Testis (tissue), 2 donors: ENCODE measurements at regions not wholly inside any gene's neighbourhood (a gene's known extent, or its start where the extent isn't known, plus 50 kb on each side); places are given as distances from the start of the nearest gene placed in this dataset.

Experiments
- DNase-seq: peaks from one replicate; pipeline ENCODE4 v3.0.0-alpha.2; 2019
- H3K27ac ChIP-seq, 2 donors: fragments of 200-600 bp; sonication (generic); one replicate each; pipeline ENCODE4 v1.5.1; 2019
- H3K27me3 ChIP-seq: fragments of 200-600 bp; sonication (generic); one replicate; pipeline ENCODE4 v1.5.1; 2019
- H3K36me3 ChIP-seq: fragments of 200-600 bp; sonication (generic); one replicate; pipeline ENCODE4 v1.5.1; 2017; ENCODE audit warnings: low read depth; ENCODE audit errors: missing control alignments
- H3K4me1 ChIP-seq: fragments of 200-600 bp; sonication (generic); one replicate; pipeline ENCODE4 v1.5.1; 2019
- H3K4me3 ChIP-seq, 2 donors: fragments of 200-600 bp; sonication (generic); one replicate each; pipeline ENCODE4 v1.5.1; 2017 to 2019
- H3K9me3 ChIP-seq: fragments of 200-600 bp; sonication (generic); one replicate; pipeline ENCODE4 v1.5.1; 2017
- CTCF ChIP-seq, 3 experiments: fragments of 450-650 bp in 2 of 3; fragments of 200-600 bp in 1 of 3; sonication (generic) in 1 of 3; IDR thresholded peaks; one replicate each; pipeline ENCODE4 v1.5.1; 2016 to 2019; ENCODE audit warnings: antibody characterized with exemption in 3 of 3, mild to moderate bottlenecking in 2 of 3, moderate library complexity in 1 of 3
- POLR2A ChIP-seq: fragments of 450-650 bp; IDR thresholded peaks from one replicate; pipeline ENCODE4 v1.6.1; 2017; ENCODE audit warnings: antibody characterized with exemption, mild to moderate bottlenecking, moderate library complexity
- WGBS, 2 donors: methylation state at CpG; one replicate each; pipeline ENCODE4 v1.1.5; 2018; 5-methylcytosine and 5-hydroxymethylcytosine counted together
- intact Hi-C: fragments of 100-400 bp; cut with DNase I; formaldehyde crosslinking; loops from one replicate; pipeline ENCODE4 v1.15.1; 2023; ENCODE audit warnings: low total_unique reads

GRCh38 chr13:55245005-55245644 lies 1895.6 kb upstream of the PRR20A start:
- Histone ChIP-seq H3K9me3 (no peaks in the 10 kb centered on the region), H3K4me3 (no peak overlapping the region), H3K27ac (no peak overlapping the region), H3K27me3 (no peaks in the 10 kb centered on the region), H3K36me3 (no peaks in the 10 kb centered on the region), H3K4me1 (no peaks in the 10 kb centered on the region)
- WGBS, 2 donors = 44 to 69% methylated on average over 4 of the region's 4 CpGs
- no peak for TF ChIP-seq CTCF (IDR thresholded peaks at IDR 0.05)
- TF ChIP-seq POLR2A = no peak
- intact Hi-C loops = no loop called here
- DNase-seq = no peak

- H3K4me1 ChIP-seq = no peaks in the 10 kb centered on the region
- H3K27me3 ChIP-seq = no peaks in the 10 kb centered on the region
- H3K9me3 ChIP-seq = no peaks in the 10 kb centered on the region
- no peak overlapping the region for H3K27ac ChIP-seq
- intact Hi-C loops = no loop called here
- no peak for DNase-seq
- no peak overlapping the region for H3K4me3 ChIP-seq
- TF ChIP-seq CTCF (IDR thresholded peaks at IDR 0.05) (no peak), POLR2A (no peak)
- H3K36me3 ChIP-seq = no peaks in the 10 kb centered on the region
- 73 to 86% methylated on average over 6 of the region's 6 CpGs for WGBS, 2 donors
Observed at GRCh38 chr13:55255236-55255635, 1885.5 kb upstream of the PRR20A start.

GRCh38 chr13:55263045-55263444 lies 1877.7 kb upstream of the PRR20A start:
- intact Hi-C loops = no loop called here
- Histone ChIP-seq H3K9me3 (no peaks in the 10 kb centered on the region), H3K27ac (no peak overlapping the region), H3K27me3 (no peaks in the 10 kb centered on the region), H3K36me3 (no peaks in the 10 kb centered on the region), H3K4me3 (no peak overlapping the region), H3K4me1 (no peaks in the 10 kb centered on the region)
- 46 to 65% methylated on average over 1 of the region's 1 CpG for WGBS, 2 donors
- TF ChIP-seq POLR2A (no peak), CTCF (IDR thresholded peaks at IDR 0.05) (no peak)
- no peak for DNase-seq

- no peaks in the 10 kb centered on the region for H3K27me3 ChIP-seq
- H3K4me1 ChIP-seq = no peaks in the 10 kb centered on the region
- H3K4me3 ChIP-seq = no peak overlapping the region
- no peaks in the 10 kb centered on the region for H3K36me3 ChIP-seq
- TF ChIP-seq POLR2A = no peak
- no peak for TF ChIP-seq CTCF (IDR thresholded peaks at IDR 0.05)
- intact Hi-C loops = no loop called here
- H3K9me3 ChIP-seq = no peaks in the 10 kb centered on the region
- DNase-seq = no peak
- 67 to 76% methylated on average over 2 of the region's 2 CpGs for WGBS, 2 donors
- no peak overlapping the region for H3K27ac ChIP-seq
Observed at GRCh38 chr13:55266644-55267043, 1874.1 kb upstream of the PRR20A start.

- no peaks in the 10 kb centered on the region for H3K36me3 ChIP-seq
- no peak for DNase-seq
- H3K4me1 ChIP-seq = no peaks in the 10 kb centered on the region
- H3K27ac ChIP-seq = no peak overlapping the region
- no peak overlapping the region for H3K4me3 ChIP-seq
- intact Hi-C loops = no loop called here
- WGBS, 2 donors = 88 to 94% methylated on average over 1 of the region's 1 CpG
- no peak for TF ChIP-seq CTCF (IDR thresholded peaks at IDR 0.05)
- no peak for TF ChIP-seq POLR2A
- H3K27me3 ChIP-seq = no peaks in the 10 kb centered on the region
- no peaks in the 10 kb centered on the region for H3K9me3 ChIP-seq
Observed at GRCh38 chr13:55298201-55298600, 1842.5 kb upstream of the PRR20A start.
